Tibial nerve (tissue), 4 donors: ENCODE measurements at regions not wholly inside any gene's neighbourhood (a gene's known extent, or its start where the extent isn't known, plus 50 kb on each side); places are given as distances from the start of the nearest gene placed in this dataset.

Experiments used
- DNase-seq, 2 donors: peaks; one replicate each; pipeline ENCODE4 v3.0.0-alpha.2; 2019; ENCODE audit warnings: low spot score in 2 of 2
- H3K27ac ChIP-seq, 4 donors: fragments of 200-600 bp; sonication (generic) in 3 of 4; one replicate each; pipeline ENCODE4 v1.5.1; 2017 to 2019; ENCODE audit warnings: mild to moderate bottlenecking in 1 of 4
- H3K27me3 ChIP-seq, 2 donors: fragments of 200-600 bp; sonication (generic) in 1 of 2; one replicate each; pipeline versions ENCODE4 v1.5.1 to v1.6.0; 2017 to 2019
- H3K36me3 ChIP-seq, 3 donors: fragments of 200-600 bp; sonication (generic); one replicate each; pipeline ENCODE4 v1.5.1; 2018 to 2019
- H3K4me1 ChIP-seq, 4 donors: fragments of 200-600 bp; sonication (generic) in 3 of 4; one replicate each; pipeline ENCODE4 v1.5.1; 2017 to 2019
- H3K4me3 ChIP-seq, 4 donors: fragments of 200-600 bp; sonication (generic) in 3 of 4; one replicate each; pipeline ENCODE4 v1.5.1; 2017 to 2019; ENCODE audit warnings: mild to moderate bottlenecking in 1 of 4, moderate library complexity in 1 of 4
- H3K9me3 ChIP-seq, 4 donors: fragments of 200-600 bp; sonication (generic) in 3 of 4; one replicate each; pipeline ENCODE4 v1.5.1; 2017 to 2019
- CTCF ChIP-seq, 5 experiments: fragments of 200-600 bp in 3 of 5; fragments of 450-650 bp in 2 of 5; sonication (generic) in 3 of 5; IDR thresholded peaks; one replicate each; pipeline ENCODE4 v1.5.1; 2016 to 2019; ENCODE audit warnings: antibody characterized with exemption in 5 of 5, mild to moderate bottlenecking in 3 of 5, moderate library complexity in 2 of 5
- EP300 ChIP-seq, 2 donors: sonication (generic); formaldehyde crosslinking; IDR thresholded peaks; one replicate each; pipeline ENCODE4 v1.6.1; 2017; ENCODE audit warnings: antibody characterized with exemption in 2 of 2, mild to moderate bottlenecking in 1 of 2
- POLR2A ChIP-seq, 2 donors: fragments of 450-650 bp; IDR thresholded peaks; one replicate each; pipeline ENCODE4 v1.6.1; 2017; ENCODE audit warnings: antibody characterized with exemption in 2 of 2, mild to moderate bottlenecking in 2 of 2, moderate library complexity in 2 of 2
- WGBS, 2 donors: methylation state at CpG; one replicate each; pipeline ENCODE4 v1.1.5; 2018; 5-methylcytosine and 5-hydroxymethylcytosine counted together

- H3K27me3 ChIP-seq: no peaks in the 10 kb centered on the region
- 39 to 46% methylated on average over 3 of the region's 3 CpGs for WGBS, 2 donors
- no peak for DNase-seq
- H3K4me1 ChIP-seq: no peaks in the 10 kb centered on the region
- H3K27ac ChIP-seq: no peak overlapping the region
- no peaks in the 10 kb centered on the region for H3K36me3 ChIP-seq
- no peak overlapping the region for H3K4me3 ChIP-seq
- H3K9me3 ChIP-seq: no peaks in the 10 kb centered on the region
- TF ChIP-seq POLR2A (IDR thresholded peaks at IDR 0.05) (no peak), EP300 (IDR thresholded peaks at IDR 0.05) (no peak), CTCF (IDR thresholded peaks at IDR 0.05) (no peak)
Observed at GRCh38 chr18:43665105-43665788, 388.0 kb upstream of the SYT4 start.

GRCh38 chr18:43668866-43669265 is 391.6 kb upstream of the SYT4 start:
- H3K4me3 ChIP-seq: no peak overlapping the region
- no peaks in the 10 kb centered on the region for H3K4me1 ChIP-seq
- no peak for DNase-seq
- no peaks in the 10 kb centered on the region for H3K27me3 ChIP-seq
- no peaks in the 10 kb centered on the region for H3K36me3 ChIP-seq
- H3K9me3 ChIP-seq: no peaks in the 10 kb centered on the region
- 88 to 92% methylated on average over 4 of the region's 4 CpGs for WGBS, 2 donors
- H3K27ac ChIP-seq: no peak overlapping the region
- TF ChIP-seq EP300 (IDR thresholded peaks at IDR 0.05) (no peak), CTCF (IDR thresholded peaks at IDR 0.05) (no peak), POLR2A (IDR thresholded peaks at IDR 0.05) (no peak)

DNA sequence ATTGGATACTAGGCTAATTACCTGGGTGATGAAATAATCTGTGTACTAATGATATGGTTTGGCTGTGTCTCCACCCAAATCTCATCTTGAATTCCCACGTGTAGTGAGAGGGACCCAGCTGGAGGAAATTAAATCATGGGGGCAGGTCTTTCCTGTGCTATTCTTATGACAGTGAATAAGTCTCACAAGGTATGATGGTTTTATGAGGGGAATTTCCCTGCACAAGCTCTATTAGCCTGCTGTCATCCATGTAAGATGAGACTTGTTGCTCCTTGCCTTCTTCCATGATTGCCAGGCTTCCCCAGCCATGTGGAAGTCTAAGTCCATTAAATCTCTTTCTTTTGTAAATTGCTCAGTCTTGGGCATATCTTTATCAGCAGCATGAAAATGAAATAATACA is 394.1 kb upstream of the SYT4 start:
- Histone ChIP-seq H3K36me3 (no peaks in the 10 kb centered on the region), H3K9me3 (no peaks in the 10 kb centered on the region), H3K27ac (no peak overlapping the region), H3K4me1 (no peaks in the 10 kb centered on the region), H3K27me3 (no peaks in the 10 kb centered on the region), H3K4me3 (no peak overlapping the region)
- TF ChIP-seq EP300 (IDR thresholded peaks at IDR 0.05): no peak
- TF ChIP-seq CTCF (IDR thresholded peaks at IDR 0.05): no peak
- TF ChIP-seq POLR2A (IDR thresholded peaks at IDR 0.05): no peak
- 22 to 43% methylated on average over 1 of the region's 1 CpG for WGBS, 2 donors
- DNase-seq: no peak

DNA sequence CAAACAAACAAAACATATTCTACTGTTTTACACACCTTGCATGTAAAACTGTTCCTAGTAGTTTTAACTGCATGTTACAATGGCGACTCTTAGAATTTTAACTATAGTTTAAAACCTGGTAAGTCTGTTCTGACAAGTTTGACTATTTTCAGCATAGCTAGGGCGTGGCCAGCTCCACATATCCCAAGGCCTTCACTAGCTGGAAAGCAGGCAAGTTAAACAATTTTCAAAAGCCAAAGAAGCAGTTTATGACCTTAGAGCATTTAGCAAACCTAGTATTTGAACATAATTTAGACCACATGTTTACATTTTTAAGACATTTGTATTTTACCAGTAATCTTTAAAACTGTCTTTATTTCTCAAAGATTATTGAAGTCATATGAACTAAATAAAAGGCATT is 402.8 kb upstream of the SYT4 start:
- no peak overlapping the region for H3K4me3 ChIP-seq
- no peak for TF ChIP-seq POLR2A (IDR thresholded peaks at IDR 0.05)
- no peak for TF ChIP-seq CTCF (IDR thresholded peaks at IDR 0.05)
- no peak for TF ChIP-seq EP300 (IDR thresholded peaks at IDR 0.05)
- no peak overlapping the region for H3K27ac ChIP-seq
- no peaks in the 10 kb centered on the region for H3K36me3 ChIP-seq
- H3K9me3 ChIP-seq: no peaks in the 10 kb centered on the region
- DNase-seq: no peak
- WGBS, 2 donors: 63% methylated on average over 2 of the region's 2 CpGs
- no peaks in the 10 kb centered on the region for H3K27me3 ChIP-seq
- H3K4me1 ChIP-seq: no peaks in the 10 kb centered on the region

- Histone ChIP-seq H3K27ac (no peak overlapping the region), H3K27me3 (no peaks in the 10 kb centered on the region), H3K4me1 (no peaks in the 10 kb centered on the region), H3K9me3 (no peaks in the 10 kb centered on the region), H3K4me3 (no peak overlapping the region), H3K36me3 (no peaks in the 10 kb centered on the region)
- DNase-seq: no peak
- 79 to 85% methylated on average over 5 of the region's 5 CpGs for WGBS, 2 donors
- no peak for TF ChIP-seq POLR2A (IDR thresholded peaks at IDR 0.05)
- no peak for TF ChIP-seq CTCF (IDR thresholded peaks at IDR 0.05)
- no peak for TF ChIP-seq EP300 (IDR thresholded peaks at IDR 0.05)
Observed at GRCh38 chr18:43681661-43682060, 404.4 kb upstream of the SYT4 start.
